ENCODE measurements at regions not wholly inside any gene's neighbourhood (a gene's known extent, or its start where the extent isn't known, plus 50 kb on each side); places are given as distances from the start of the nearest gene placed in this dataset.

GRCh38 chr3:178313716-178314115 lies 222.5 kb upstream of the KCNMB2 start:
- no peaks in the 10 kb centered on the region for H3K36me3 ChIP-seq
- no peaks in the 10 kb centered on the region for H3K9me3 ChIP-seq
- H3K27ac ChIP-seq: no peak overlapping the region
- no peaks in the 10 kb centered on the region for H3K27me3 ChIP-seq
- intact Hi-C loops (cut with DNase I): no loop called here
- H3K4me3 ChIP-seq (replicated peaks in 1 of 3): no peak overlapping the region
- TF ChIP-seq POLR2A (IDR thresholded peaks at IDR 0.05): no peak
- no peak for TF ChIP-seq CTCF (IDR thresholded peaks at IDR 0.05)
- no peaks in the 10 kb centered on the region for H3K4me1 ChIP-seq
- no peak for DNase-seq
- WGBS, 2 donors: 97 to 98% methylated on average over 1 of the region's 1 CpG

GRCh38 chr3:178318340-178318739 lies 217.9 kb upstream of the KCNMB2 start:
- Histone ChIP-seq H3K4me3 (replicated peaks in 1 of 3) (no peak overlapping the region), H3K9me3 (no peaks in the 10 kb centered on the region), H3K4me1 (peaks cover 11 to 27% of the 10 kb centered on the region in 2 donors), H3K27me3 (no peaks in the 10 kb centered on the region), H3K36me3 (no peaks in the 10 kb centered on the region), H3K27ac (no peak overlapping the region)
- no peak for DNase-seq
- TF ChIP-seq CTCF (IDR thresholded peaks at IDR 0.05) (no peak), POLR2A (IDR thresholded peaks at IDR 0.05) (no peak)
- intact Hi-C loops (cut with DNase I): no loop called here
- 91 to 96% methylated on average over 4 of the region's 4 CpGs for WGBS, 2 donors

- Histone ChIP-seq H3K27me3 (no peaks in the 10 kb centered on the region), H3K9me3 (no peaks in the 10 kb centered on the region), H3K4me1 (peaks cover 11 to 27% of the 10 kb centered on the region in 2 donors), H3K27ac (peak overlapping the region; percentile 84 to 91 (median 89)), H3K36me3 (no peaks in the 10 kb centered on the region), H3K4me3 (replicated peaks in 1 of 3) (no peak overlapping the region)
- 76 to 88% methylated on average over 5 of the region's 5 CpGs for WGBS, 2 donors
- DNase-seq: no peak
- intact Hi-C loops (cut with DNase I): no loop called here
- TF ChIP-seq CTCF (IDR thresholded peaks at IDR 0.05): no peak
Observed at GRCh38 chr3:178318941-178319816, 217.1 kb upstream of the KCNMB2 start.

GRCh38 chr3:178320456-178321351 lies 215.5 kb upstream of the KCNMB2 start:
- no peak overlapping the region for H3K4me3 ChIP-seq (replicated peaks in 1 of 3)
- H3K27me3 ChIP-seq: no peaks in the 10 kb centered on the region
- H3K27ac ChIP-seq: peak overlapping the region; percentile 84 to 91 (median 89)
- peak; percentile 64 to 73 for DNase-seq
- intact Hi-C loops (cut with DNase I): loop anchor here (10.0 kb wide), 1 partner anchor 796 kb away; no protein-coding TSS in a partner anchor
- H3K9me3 ChIP-seq: no peaks in the 10 kb centered on the region
- peaks cover 11 to 34% of the 10 kb centered on the region in 2 donors for H3K4me1 ChIP-seq
- WGBS, 2 donors: 54 to 61% methylated on average over 4 of the region's 4 CpGs
- no peaks in the 10 kb centered on the region for H3K36me3 ChIP-seq
- TF ChIP-seq POLR2A (IDR thresholded peaks at IDR 0.05) (no peak), CTCF (IDR thresholded peaks at IDR 0.05) (no peak)

Data from thyroid gland (tissue), 4 donors.